Breast epithelium (tissue), 3 donors: ENCODE measurements at regions not wholly inside any gene's neighbourhood (a gene's known extent, or its start where the extent isn't known, plus 50 kb on each side); places are given as distances from the start of the nearest gene placed in this dataset.

Experiments used
- POLR2A ChIP-seq: fragments of 450-650 bp; IDR thresholded peaks from one replicate; pipeline ENCODE4 v1.6.1; 2016; ENCODE audit warnings: antibody characterized with exemption, mild to moderate bottlenecking, moderate library complexity
- POLR2AphosphoS5 ChIP-seq, 3 donors: sonication (generic); formaldehyde crosslinking; IDR thresholded peaks; one replicate each; pipeline ENCODE4 v1.6.1; 2017; ENCODE audit warnings: antibody characterized with exemption in 3 of 3
- TF ChIP-seq, protein P1 (sequence below), 3 donors: fragments of 450-650 bp; IDR thresholded peaks; one replicate each; pipeline ENCODE4 v1.5.1; 2016 to 2017; ENCODE audit warnings: antibody characterized with exemption in 3 of 3, mild to moderate bottlenecking in 3 of 3, moderate library complexity in 3 of 3

DNA sequence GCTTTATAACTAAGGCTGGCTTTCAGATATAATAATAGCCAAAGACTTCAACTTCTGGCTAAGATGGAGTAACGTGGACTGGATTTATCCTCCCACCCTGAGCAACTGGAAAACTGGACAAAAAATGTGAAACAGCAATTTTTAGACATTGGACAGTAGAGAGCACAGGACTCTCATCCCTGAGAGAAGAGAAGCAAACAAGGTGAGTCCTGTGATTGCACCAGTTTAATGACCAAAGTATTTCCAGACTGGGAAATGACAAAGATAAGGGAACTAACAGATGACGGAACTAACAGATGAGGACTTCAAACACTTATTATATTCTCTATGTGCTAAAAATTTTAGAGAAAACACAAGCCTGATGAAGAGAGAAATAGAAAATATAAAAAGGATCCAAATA, 175.7 kb upstream of the SLC25A13 start:
- TF ChIP-seq, protein P1, sequence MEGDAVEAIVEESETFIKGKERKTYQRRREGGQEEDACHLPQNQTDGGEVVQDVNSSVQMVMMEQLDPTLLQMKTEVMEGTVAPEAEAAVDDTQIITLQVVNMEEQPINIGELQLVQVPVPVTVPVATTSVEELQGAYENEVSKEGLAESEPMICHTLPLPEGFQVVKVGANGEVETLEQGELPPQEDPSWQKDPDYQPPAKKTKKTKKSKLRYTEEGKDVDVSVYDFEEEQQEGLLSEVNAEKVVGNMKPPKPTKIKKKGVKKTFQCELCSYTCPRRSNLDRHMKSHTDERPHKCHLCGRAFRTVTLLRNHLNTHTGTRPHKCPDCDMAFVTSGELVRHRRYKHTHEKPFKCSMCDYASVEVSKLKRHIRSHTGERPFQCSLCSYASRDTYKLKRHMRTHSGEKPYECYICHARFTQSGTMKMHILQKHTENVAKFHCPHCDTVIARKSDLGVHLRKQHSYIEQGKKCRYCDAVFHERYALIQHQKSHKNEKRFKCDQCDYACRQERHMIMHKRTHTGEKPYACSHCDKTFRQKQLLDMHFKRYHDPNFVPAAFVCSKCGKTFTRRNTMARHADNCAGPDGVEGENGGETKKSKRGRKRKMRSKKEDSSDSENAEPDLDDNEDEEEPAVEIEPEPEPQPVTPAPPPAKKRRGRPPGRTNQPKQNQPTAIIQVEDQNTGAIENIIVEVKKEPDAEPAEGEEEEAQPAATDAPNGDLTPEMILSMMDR (IDR thresholded peaks at IDR 0.05), result no peak
- TF ChIP-seq POLR2A, result no peak
- no peak for TF ChIP-seq POLR2AphosphoS5 (IDR thresholded peaks at IDR 0.05)
